GM23338 (cell line): ENCODE measurements at regions not wholly inside any gene's neighbourhood (a gene's known extent, or its start where the extent isn't known, plus 50 kb on each side); places are given as distances from the start of the nearest gene placed in this dataset.

Experiments
- ATAC-seq: fragments of 200-7000 bp; cut with Tn5 transposase; 3 replicates; pipeline ENCODE4 v1.9.1; 2020
- DNase-seq: peaks from one replicate; pipeline ENCODE4 v3.0.0-alpha.2; 2015; ENCODE audit warnings: low spot score
- H2AFZ ChIP-seq: fragments of 200-600 bp; sonication (generic); 2 replicates; pipeline ENCODE4 v1.8.0; 2016; ENCODE audit warnings: antibody characterized with exemption, mild to moderate bottlenecking, moderate library complexity
- H3F3A ChIP-seq: fragments of 200-600 bp; sonication (generic); replicated peaks from 2 replicates; pipeline ENCODE4 v1.8.0; 2017; ENCODE audit warnings: antibody characterized with exemption, mixed run types, low read depth
- H3K27ac ChIP-seq: fragments of 200-600 bp; sonication (generic); 2 replicates; pipeline ENCODE4 v1.6.1; 2016; ENCODE audit warnings: low read depth
- H3K27me3 ChIP-seq: fragments of 200-600 bp; sonication (generic); 2 replicates; pipeline ENCODE4 v1.8.0; 2016; ENCODE audit warnings: mild to moderate bottlenecking, mixed run types, moderate library complexity; ENCODE audit not compliant: insufficient read depth
- H3K36me3 ChIP-seq: fragments of 200-600 bp; sonication (generic); 2 replicates; pipeline ENCODE4 v1.8.0; 2016; ENCODE audit warnings: mild to moderate bottlenecking; ENCODE audit not compliant: insufficient read depth
- H3K4me1 ChIP-seq: fragments of 200-600 bp; sonication (generic); 2 replicates; pipeline ENCODE4 v1.8.0; 2016; ENCODE audit warnings: mild to moderate bottlenecking, moderate library complexity; ENCODE audit not compliant: insufficient read depth
- H3K4me2 ChIP-seq: fragments of 200-600 bp; sonication (generic); 2 replicates; pipeline ENCODE4 v1.7.1; 2017; ENCODE audit warnings: mixed run types
- H3K4me3 ChIP-seq: fragments of 200-600 bp; sonication (generic); 2 replicates; pipeline ENCODE4 v1.6.1; 2016; ENCODE audit warnings: mixed run types
- H3K79me2 ChIP-seq: fragments of 200-600 bp; sonication (generic); replicated peaks from 2 replicates; pipeline ENCODE4 v1.8.0; 2017; ENCODE audit warnings: mild to moderate bottlenecking; ENCODE audit not compliant: insufficient read depth
- H3K9me2 ChIP-seq: fragments of 200-600 bp; sonication (generic); 2 replicates; pipeline ENCODE4 v1.8.0; 2017; ENCODE audit not compliant: insufficient read depth
- H4K20me1 ChIP-seq: fragments of 200-600 bp; sonication (generic); replicated peaks from 2 replicates; pipeline ENCODE4 v1.8.0; 2017; ENCODE audit warnings: mild to moderate bottlenecking; ENCODE audit not compliant: insufficient read depth
- H3K27ac Mint-ChIP-seq: 2 replicates; pipeline ENCODE4 v1.8.0; 2020; ENCODE audit warnings: inconsistent platforms, mild to moderate bottlenecking, moderate library complexity, mixed read lengths
- H3K27me3 Mint-ChIP-seq: 3 replicates; pipeline ENCODE4 v1.8.0; 2022; ENCODE audit warnings: low read depth, mild to moderate bottlenecking, moderate library complexity, mixed read lengths, inconsistent platforms; ENCODE audit not compliant: insufficient read depth, poor library complexity
- H3K36me3 Mint-ChIP-seq: 3 replicates; pipeline ENCODE4 v1.8.0; 2021; ENCODE audit warnings: low read depth, mild to moderate bottlenecking, inconsistent platforms, moderate library complexity, mixed read lengths
- H3K4me1 Mint-ChIP-seq: 3 replicates; pipeline ENCODE4 v1.8.0; 2020; ENCODE audit warnings: mild to moderate bottlenecking, inconsistent platforms, mixed read lengths
- H3K4me3 Mint-ChIP-seq: 3 replicates; pipeline ENCODE4 v1.8.0; 2021; ENCODE audit warnings: moderate library complexity, mild to moderate bottlenecking, inconsistent platforms, mixed read lengths
- H3K9me3 Mint-ChIP-seq: 3 replicates; pipeline ENCODE4 v1.8.0; 2020; ENCODE audit warnings: moderate library complexity, mild to moderate bottlenecking, inconsistent platforms, mixed read lengths
- EZH2 ChIP-seq: fragments of 200-600 bp; sonication (generic); IDR thresholded peaks from one replicate; pipeline ENCODE4 v1.8.0; 2017; ENCODE audit warnings: antibody characterized with exemption, mild to moderate bottlenecking, low read depth; ENCODE audit not compliant: unreplicated experiment
- JUNB ChIP-seq: IDR thresholded peaks from one replicate; pipeline ENCODE4 v1.6.1; 2016; ENCODE audit warnings: antibody characterized with exemption; ENCODE audit not compliant: unreplicated experiment
- NANOG ChIP-seq: IDR thresholded peaks from 2 replicates; pipeline ENCODE4 v1.6.1; 2016; ENCODE audit warnings: antibody characterized with exemption, borderline replicate concordance
- ZNF114 ChIP-seq: fragments of 250-450 bp; sonication (Bioruptor Pico); IDR thresholded peaks from 2 replicates; pipeline ENCODE4 v1.5.0; 2020; ENCODE audit warnings: mild to moderate bottlenecking, moderate library complexity
- ZNF331 ChIP-seq: fragments of 250-450 bp; sonication (Bioruptor Pico); IDR thresholded peaks from 2 replicates; pipeline ENCODE4 v1.5.0; 2020; ENCODE audit warnings: low read depth, mild to moderate bottlenecking, moderate library complexity
- TF ChIP-seq, protein P1 (sequence below): fragments of 250-450 bp; sonication (Bioruptor Pico); IDR thresholded peaks from 2 replicates; pipeline ENCODE4 v1.5.0; 2020; ENCODE audit warnings: mild to moderate bottlenecking, moderate library complexity

DNA sequence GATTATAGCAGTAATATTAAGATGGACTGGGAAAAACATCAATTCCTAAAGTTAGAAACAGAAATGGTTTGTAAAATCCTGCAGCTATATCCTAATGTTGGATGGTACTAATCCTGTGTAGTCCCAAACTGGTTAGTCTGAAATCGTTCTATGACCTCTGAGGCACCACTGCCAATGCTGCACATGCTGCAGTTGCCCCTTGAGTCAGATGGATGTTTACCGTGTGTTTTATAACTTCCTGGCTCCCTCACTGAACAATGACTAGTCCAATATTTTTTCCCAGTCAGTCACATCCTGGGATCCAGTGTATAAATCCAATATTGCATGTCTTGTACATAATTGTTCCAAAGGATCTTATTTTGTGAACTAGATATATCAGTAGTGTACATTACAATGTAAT, 226.7 kb upstream of the PKDCC start (continued):
- TF ChIP-seq, protein P1, sequence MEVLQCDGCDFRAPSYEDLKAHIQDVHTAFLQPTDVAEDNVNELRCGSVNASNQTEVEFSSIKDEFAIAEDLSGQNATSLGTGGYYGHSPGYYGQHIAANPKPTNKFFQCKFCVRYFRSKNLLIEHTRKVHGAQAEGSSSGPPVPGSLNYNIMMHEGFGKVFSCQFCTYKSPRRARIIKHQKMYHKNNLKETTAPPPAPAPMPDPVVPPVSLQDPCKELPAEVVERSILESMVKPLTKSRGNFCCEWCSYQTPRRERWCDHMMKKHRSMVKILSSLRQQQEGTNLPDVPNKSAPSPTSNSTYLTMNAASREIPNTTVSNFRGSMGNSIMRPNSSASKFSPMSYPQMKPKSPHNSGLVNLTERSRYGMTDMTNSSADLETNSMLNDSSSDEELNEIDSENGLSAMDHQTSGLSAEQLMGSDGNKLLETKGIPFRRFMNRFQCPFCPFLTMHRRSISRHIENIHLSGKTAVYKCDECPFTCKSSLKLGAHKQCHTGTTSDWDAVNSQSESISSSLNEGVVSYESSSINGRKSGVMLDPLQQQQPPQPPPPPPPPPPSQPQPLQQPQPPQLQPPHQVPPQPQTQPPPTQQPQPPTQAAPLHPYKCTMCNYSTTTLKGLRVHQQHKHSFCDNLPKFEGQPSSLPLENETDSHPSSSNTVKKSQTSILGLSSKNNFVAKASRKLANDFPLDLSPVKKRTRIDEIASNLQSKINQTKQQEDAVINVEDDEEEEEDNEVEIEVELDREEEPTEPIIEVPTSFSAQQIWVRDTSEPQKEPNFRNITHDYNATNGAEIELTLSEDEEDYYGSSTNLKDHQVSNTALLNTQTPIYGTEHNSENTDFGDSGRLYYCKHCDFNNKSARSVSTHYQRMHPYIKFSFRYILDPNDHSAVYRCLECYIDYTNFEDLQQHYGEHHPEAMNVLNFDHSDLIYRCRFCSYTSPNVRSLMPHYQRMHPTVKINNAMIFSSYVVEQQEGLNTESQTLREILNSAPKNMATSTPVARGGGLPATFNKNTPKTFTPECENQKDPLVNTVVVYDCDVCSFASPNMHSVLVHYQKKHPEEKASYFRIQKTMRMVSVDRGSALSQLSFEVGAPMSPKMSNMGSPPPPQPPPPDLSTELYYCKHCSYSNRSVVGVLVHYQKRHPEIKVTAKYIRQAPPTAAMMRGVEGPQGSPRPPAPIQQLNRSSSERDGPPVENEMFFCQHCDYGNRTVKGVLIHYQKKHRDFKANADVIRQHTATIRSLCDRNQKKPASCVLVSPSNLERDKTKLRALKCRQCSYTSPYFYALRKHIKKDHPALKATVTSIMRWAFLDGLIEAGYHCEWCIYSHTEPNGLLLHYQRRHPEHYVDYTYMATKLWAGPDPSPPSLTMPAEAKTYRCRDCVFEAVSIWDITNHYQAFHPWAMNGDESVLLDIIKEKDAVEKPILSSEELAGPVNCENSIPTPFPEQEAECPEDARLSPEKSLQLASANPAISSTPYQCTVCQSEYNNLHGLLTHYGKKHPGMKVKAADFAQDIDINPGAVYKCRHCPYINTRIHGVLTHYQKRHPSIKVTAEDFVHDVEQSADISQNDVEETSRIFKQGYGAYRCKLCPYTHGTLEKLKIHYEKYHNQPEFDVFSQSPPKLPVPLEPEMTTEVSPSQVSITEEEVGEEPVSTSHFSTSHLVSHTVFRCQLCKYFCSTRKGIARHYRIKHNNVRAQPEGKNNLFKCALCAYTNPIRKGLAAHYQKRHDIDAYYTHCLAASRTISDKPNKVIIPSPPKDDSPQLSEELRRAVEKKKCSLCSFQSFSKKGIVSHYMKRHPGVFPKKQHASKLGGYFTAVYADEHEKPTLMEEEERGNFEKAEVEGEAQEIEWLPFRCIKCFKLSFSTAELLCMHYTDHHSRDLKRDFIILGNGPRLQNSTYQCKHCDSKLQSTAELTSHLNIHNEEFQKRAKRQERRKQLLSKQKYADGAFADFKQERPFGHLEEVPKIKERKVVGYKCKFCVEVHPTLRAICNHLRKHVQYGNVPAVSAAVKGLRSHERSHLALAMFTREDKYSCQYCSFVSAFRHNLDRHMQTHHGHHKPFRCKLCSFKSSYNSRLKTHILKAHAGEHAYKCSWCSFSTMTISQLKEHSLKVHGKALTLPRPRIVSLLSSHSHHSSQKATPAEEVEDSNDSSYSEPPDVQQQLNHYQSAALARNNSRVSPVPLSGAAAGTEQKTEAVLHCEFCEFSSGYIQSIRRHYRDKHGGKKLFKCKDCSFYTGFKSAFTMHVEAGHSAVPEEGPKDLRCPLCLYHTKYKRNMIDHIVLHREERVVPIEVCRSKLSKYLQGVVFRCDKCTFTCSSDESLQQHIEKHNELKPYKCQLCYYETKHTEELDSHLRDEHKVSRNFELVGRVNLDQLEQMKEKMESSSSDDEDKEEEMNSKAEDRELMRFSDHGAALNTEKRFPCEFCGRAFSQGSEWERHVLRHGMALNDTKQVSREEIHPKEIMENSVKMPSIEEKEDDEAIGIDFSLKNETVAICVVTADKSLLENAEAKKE (CRISPR knock-in tag), result no peak

- Mint-ChIP-seq H3K4me3 (no peak overlapping the region), H3K36me3 (no peaks in the 10 kb centered on the region), H3K27me3 (no peaks in the 10 kb centered on the region), H3K27ac (no peak overlapping the region), H3K9me3 (no peaks in the 10 kb centered on the region), H3K4me1 (no peaks in the 10 kb centered on the region)
- H2AFZ ChIP-seq, result no peak overlapping the region
- H3K4me1 ChIP-seq, result no peaks in the 10 kb centered on the region
- no peak for DNase-seq
- H3K4me3 ChIP-seq, result no peak overlapping the region
- no peaks in the 10 kb centered on the region for H3F3A ChIP-seq
- H3K79me2 ChIP-seq, result no peaks in the 10 kb centered on the region
- TF ChIP-seq ZNF114 (CRISPR knock-in tag) (no peak), EZH2 (no peak), JUNB (no peak), NANOG (no peak), ZNF331 (CRISPR knock-in tag) (no peak)
- no peaks in the 10 kb centered on the region for H3K27me3 ChIP-seq
- no peak overlapping the region for H3K27ac ChIP-seq
- ATAC-seq, result no peak
- no peaks in the 10 kb centered on the region for H3K36me3 ChIP-seq
- no peak overlapping the region for H3K4me2 ChIP-seq
- no peaks in the 10 kb centered on the region for H3K9me2 ChIP-seq
- H4K20me1 ChIP-seq, result no peaks in the 10 kb centered on the region
Observed at GRCh38 chr2:41826921-41827320, 220.9 kb upstream of the PKDCC start.
